GM12891 (cell line): ENCODE measurements at regions not wholly inside any gene's neighbourhood (a gene's known extent, or its start where the extent isn't known, plus 50 kb on each side); places are given as distances from the start of the nearest gene placed in this dataset.
"Not testable (repeated sequence)": the region's sequence is repeated elsewhere in the genome, so short reads cannot be mapped to it uniquely, and the experiment has no call there.

Source experiments
- DNase-seq: peaks from one replicate; pipeline ENCODE4 v3.0.0; 2011; ENCODE audit warnings: low spot score; ENCODE audit not compliant: insufficient read length
- FAIRE-seq: peaks from 2 replicates; lab custom pipeline; 2011; peaks lifted over from hg19 to GRCh38; lab: Jason Lieb, UNC
- PAX5 ChIP-seq: IDR thresholded peaks from 2 replicates; pipeline ENCODE4 v1.6.1; 2011; ENCODE audit warnings: low read length, moderate library complexity, mild to moderate bottlenecking; ENCODE audit not compliant: insufficient read depth, severe bottlenecking
- POLR2A ChIP-seq: IDR thresholded peaks from 2 replicates; pipeline ENCODE4 v1.6.1; 2011; ENCODE audit warnings: low read depth, low read length, control low read depth
- POLR2AphosphoS5 ChIP-seq: IDR thresholded peaks from 2 replicates; pipeline ENCODE4 v1.6.1; 2011; ENCODE audit warnings: low read depth, low read length, control low read depth
- POU2F2 ChIP-seq: IDR thresholded peaks from 2 replicates; pipeline ENCODE4 v1.6.1; 2011; ENCODE audit warnings: low read depth, mild to moderate bottlenecking, control low read depth, low read length, moderate library complexity
- SPI1 ChIP-seq: IDR thresholded peaks from 2 replicates; pipeline ENCODE4 v1.6.1; 2011; ENCODE audit warnings: low read depth, low read length, control low read depth
- TAF1 ChIP-seq: IDR thresholded peaks from 2 replicates; pipeline ENCODE4 v1.6.1; 2011; ENCODE audit warnings: low read depth, low read length, control low read depth

- FAIRE-seq, DNase-seq: not testable (repeated sequence)
These were observed 181.2 kb downstream of the SPATA31A6 start for GRCh38 chr9:42364410-42365243.

- DNase-seq, FAIRE-seq: not testable (repeated sequence)
These were observed 181.9 kb downstream of the SPATA31A6 start for GRCh38 chr9:42365244-42365945.

DNA sequence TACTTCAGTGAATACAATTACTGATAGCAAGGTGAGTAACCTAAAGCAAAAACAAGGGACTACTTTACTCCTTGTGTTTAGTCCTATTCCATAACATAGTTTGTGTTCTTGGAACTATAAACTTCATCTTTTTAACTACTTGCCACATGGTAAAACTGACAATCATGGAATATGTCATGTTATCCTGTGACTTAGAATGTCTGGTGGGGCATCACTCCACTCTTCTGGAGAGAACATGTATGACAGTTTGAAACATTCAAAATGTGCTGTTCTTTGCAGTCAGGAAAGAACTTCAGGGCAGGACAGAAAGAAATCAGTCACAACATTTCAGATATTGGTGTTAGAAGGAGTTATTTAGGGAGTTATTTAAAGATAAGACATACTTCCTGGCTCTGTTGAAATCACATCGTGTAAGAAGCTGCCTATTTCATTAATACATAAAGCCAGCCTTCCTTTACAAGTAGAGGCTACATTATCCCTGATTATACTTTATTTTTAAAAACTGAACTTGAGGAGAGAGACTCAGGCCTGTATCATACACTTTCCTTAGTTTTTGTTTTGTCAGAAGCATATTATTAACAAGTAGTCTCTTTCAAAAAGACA lies 184.9 kb downstream of the SPATA31A6 start:
- not testable (repeated sequence) for FAIRE-seq, DNase-seq

DNA sequence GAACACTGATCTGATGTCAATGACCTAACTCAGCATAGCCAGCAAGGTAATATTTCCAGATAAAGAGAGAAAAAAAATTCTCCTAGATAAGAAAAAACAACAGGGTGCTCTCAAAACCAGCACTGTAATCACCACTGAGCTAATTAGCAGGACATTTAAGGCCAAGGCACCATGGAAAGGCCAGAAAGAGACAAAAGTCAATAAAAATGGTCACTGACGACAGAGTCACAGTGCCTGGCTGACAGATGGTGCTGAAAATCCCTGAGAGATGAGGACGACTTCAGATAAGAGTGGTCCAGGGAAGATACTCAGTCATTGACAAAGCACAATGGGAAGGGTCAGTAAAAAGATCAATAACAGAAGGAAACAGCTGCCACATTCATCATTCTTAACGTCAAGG lies 186.7 kb downstream of the SPATA31A6 start:
- not testable (repeated sequence) for FAIRE-seq, DNase-seq

DNA sequence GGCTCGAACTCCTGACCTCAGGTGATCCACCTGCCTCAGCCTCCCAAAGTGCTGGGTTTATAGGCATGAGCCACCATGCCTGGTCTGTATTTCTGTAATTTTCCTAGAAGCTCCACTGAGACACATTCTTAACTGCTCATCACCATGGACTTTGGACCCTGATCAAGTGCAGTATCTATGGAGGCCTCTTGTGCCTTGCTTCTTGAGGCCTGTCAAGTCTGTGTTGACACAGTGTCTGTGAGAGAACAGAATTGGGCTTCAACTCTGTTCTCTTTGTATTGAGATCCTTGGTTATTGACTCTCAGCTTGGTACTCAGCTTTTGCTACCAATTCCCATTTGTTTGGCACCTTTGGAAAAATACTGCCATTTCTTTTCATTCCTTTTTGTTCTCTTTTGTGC lies 188.0 kb downstream of the SPATA31A6 start:
- FAIRE-seq = not testable (repeated sequence)

DNA sequence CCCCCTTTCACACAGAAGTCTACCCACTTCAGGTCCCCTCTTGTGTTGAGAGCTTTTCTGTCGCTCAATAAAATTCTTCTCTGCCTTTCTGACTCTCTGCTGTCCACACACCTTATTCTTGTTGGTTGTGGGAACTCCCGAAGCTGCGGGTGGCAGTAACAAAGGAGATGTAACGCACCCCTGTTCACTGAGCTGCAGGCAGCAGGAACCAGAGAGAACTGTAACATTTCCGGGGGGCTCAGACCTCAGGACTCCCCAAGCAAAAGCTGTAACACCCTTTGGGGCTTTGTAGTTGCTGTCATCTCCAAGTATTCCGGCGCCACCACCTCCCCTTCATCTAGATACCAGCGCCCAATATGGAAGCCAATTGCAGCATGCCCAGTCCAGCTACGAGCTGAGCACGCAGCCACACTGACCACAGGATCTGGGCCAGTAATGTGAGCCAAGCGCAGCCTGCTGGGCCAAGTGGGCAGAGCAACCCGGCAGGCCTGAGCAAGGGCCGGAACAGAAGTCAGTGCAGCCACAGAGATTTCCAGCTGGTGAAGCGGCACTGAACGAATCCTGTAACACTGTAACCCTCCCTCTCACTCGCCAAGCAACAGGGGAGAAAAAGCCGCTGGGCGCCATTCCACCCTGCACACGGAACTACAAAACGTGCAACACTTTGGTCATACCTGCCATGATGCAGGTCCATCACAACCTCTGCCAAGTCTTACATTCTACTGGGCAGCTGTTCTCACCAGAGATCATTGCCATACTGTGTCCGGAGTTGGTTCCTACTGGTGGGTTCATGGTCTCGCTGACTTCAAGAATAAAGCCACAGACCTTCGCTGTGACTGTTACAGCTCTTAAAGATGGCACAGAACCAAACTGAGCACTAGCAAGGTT lies 194.3 kb downstream of the SPATA31A6 start:
- not testable (repeated sequence) for DNase-seq, FAIRE-seq

More for the DNA sequence above, 188.0 kb downstream of the SPATA31A6 start:
- DNase-seq = not testable (repeated sequence)

- FAIRE-seq (no peak), DNase-seq (no peak)
- no peak for TF ChIP-seq SPI1
- TF ChIP-seq POLR2AphosphoS5 = no peak
- TF ChIP-seq PAX5 = no peak
- TF ChIP-seq TAF1 = no peak
- TF ChIP-seq POLR2A = no peak
- TF ChIP-seq POU2F2 = no peak
These were observed 195.0 kb downstream of the SPATA31A6 start for GRCh38 chr9:42378418-42378815.

DNA sequence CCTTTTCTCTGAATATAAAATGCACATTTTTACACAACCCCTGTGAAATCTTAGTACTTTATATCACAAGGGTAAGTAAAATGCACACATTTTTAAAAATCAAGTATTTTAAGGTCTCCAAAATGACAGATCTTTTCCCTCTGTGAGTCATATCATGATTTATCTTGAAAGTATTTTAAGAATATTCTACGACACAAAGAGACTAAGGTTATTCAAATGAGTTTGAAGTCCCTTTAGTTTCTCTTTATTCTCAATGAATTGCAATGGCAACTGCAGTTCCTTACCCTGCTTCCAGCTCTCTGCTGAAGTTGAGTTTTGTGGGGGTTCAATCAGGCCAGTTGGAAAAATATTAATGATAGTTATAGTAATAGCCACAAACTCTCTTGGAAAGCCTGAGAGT lies 196.1 kb downstream of the SPATA31A6 start:
- not testable (repeated sequence) for DNase-seq, FAIRE-seq

GRCh38 chr9:42384585-42384984 lies 201.1 kb downstream of the SPATA31A6 start:
- not testable (repeated sequence) for FAIRE-seq, DNase-seq

DNA sequence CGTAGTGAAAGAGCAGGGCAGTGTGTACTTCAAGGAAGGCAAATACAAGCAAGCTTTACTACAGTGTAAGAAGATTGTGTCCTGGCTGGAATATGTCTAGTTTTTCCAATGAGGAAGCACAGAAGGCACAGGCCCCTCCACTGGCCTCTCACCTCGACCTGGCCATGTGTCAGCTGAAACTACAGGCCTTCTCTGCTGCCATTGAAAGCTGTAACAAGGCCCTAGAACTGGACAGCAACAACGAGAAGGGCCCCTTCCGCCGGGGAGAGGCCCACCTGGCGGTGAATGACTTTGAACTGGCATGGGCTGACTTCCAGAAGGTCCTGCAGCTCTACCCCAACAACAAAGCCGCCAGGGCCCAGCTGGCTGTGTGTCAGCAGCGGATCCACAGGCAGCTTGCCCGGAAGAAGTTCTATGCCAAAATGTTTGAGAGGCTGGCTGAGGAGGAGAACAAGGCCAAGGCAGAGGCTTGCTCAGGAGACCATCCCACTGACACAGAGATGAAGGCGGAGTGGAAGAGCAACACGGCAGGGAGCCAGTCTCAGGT lies 202.2 kb downstream of the SPATA31A6 start:
- not testable (repeated sequence) for FAIRE-seq, DNase-seq

DNA sequence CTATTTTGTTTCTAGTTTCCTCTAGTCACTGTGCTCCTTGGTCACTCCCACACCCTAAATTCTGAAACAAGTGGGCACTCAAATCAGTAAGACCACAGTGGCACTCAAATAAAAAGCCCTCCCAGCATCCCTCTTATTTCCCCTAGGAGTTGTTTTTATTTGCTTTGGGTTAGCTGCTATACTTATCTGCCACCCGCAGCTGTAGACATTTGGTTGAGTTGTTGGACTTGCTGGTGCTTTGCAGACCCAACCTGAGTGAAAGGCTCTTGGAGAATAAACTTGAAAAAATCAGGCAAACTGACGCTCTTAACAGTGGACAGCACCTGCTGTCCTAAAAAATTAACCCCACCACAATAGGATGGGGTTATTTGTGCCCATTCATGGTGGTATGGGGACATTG lies 203.0 kb downstream of the SPATA31A6 start:
- FAIRE-seq = no peak
- TF ChIP-seq POLR2AphosphoS5 (no peak), PAX5 (no peak), SPI1 (no peak), POU2F2 (no peak), TAF1 (no peak), POLR2A (no peak)
- peak; percentile 12 for DNase-seq
